H1 (cell line): ENCODE measurements at regions not wholly inside any gene's neighbourhood (a gene's known extent, or its start where the extent isn't known, plus 50 kb on each side); places are given as distances from the start of the nearest gene placed in this dataset.

ENCODE experiments used
- CTCF ChIA-PET: fragments of 300-600 bp; sonication (Branson Sonifier 250); formaldehyde crosslinking; loops from one replicate; lab custom pipeline; 2021; ENCODE audit not compliant: partially characterized antibody; lab: Charles Lee
- POLR2A ChIA-PET: fragments of 300-600 bp; sonication (Branson Sonifier 250); formaldehyde crosslinking; loops from one replicate; lab custom pipeline; 2021; ENCODE audit warnings: inconsistent platforms; ENCODE audit not compliant: partially characterized antibody; lab: Charles Lee
- DNase-seq, 2 experiments: peaks; one replicate each; pipeline versions ENCODE4 v3.0.0 to v3.0.0-alpha.2; 2010 to 2022; ENCODE audit warnings: low spot score in 2 of 2, low read depth in 1 of 2, mixed read lengths in 1 of 2
- FAIRE-seq: peaks from 2 replicates; lab custom pipeline; 2011; peaks lifted over from hg19 to GRCh38; lab: Jason Lieb, UNC
- H2AFZ ChIP-seq: 2 replicates; pipeline ENCODE4 v1.8.1; 2012; ENCODE audit warnings: low read length, inconsistent platforms
- H2AK5ac ChIP-seq: 2 replicates; pipeline ENCODE4 v1.6.1; 2013; ENCODE audit warnings: low read depth, low read length
- H2BK120ac ChIP-seq: replicated peaks from 2 replicates; pipeline ENCODE3; 2013; ENCODE audit warnings: low read depth, low read length, inconsistent platforms
- H2BK12ac ChIP-seq: 2 replicates; pipeline ENCODE4 v1.6.1; 2013; ENCODE audit warnings: low read depth, low read length
- H2BK15ac ChIP-seq: 2 replicates; pipeline ENCODE4 v1.6.1; 2013; ENCODE audit warnings: low read length
- H2BK20ac ChIP-seq: 2 replicates; pipeline ENCODE4 v1.6.1; 2013; ENCODE audit warnings: low read length
- H2BK5ac ChIP-seq: 2 replicates; pipeline ENCODE4 v1.6.1; 2013; ENCODE audit warnings: low read depth, low read length
- H3K14ac ChIP-seq: 2 replicates; pipeline ENCODE4 v1.6.1; 2013; ENCODE audit warnings: inconsistent platforms; ENCODE audit not compliant: insufficient read length
- H3K18ac ChIP-seq: 2 replicates; pipeline ENCODE4 v1.6.1; 2013; ENCODE audit warnings: low read length; ENCODE audit errors: extremely low read depth
- H3K23ac ChIP-seq: 2 replicates; pipeline ENCODE4 v1.6.1; 2013; ENCODE audit warnings: inconsistent platforms; ENCODE audit not compliant: insufficient read length
- H3K23me2 ChIP-seq: 2 replicates; pipeline ENCODE4 v1.6.1; 2013; ENCODE audit warnings: low read depth, low read length
- H3K27ac ChIP-seq: 2 replicates; pipeline ENCODE4 v1.6.1; 2011; ENCODE audit warnings: low read depth, low read length, inconsistent platforms
- H3K27me3 ChIP-seq, 4 experiments: replicated peaks in 1 of 4; 1 replicate in 1 of 4; 2 replicates in 3 of 4; pipeline versions ENCODE4 v1.6.1 to v1.8.1; 2011 to 2013; ENCODE audit warnings: low read length in 3 of 4, mild to moderate bottlenecking in 3 of 4, inconsistent platforms in 2 of 4, mixed read lengths in 2 of 4, moderate library complexity in 1 of 4; ENCODE audit not compliant: control insufficient read depth in 3 of 4, insufficient read depth in 3 of 4; ENCODE audit errors: extremely low read depth in 1 of 4
- H3K36me3 ChIP-seq, 4 experiments: 2 replicates each; pipeline versions ENCODE4 v1.6.1 to v1.8.1; 2011 to 2013; ENCODE audit warnings: mild to moderate bottlenecking in 4 of 4, low read length in 3 of 4, moderate library complexity in 2 of 4, control low read depth in 1 of 4, inconsistent platforms in 1 of 4; ENCODE audit not compliant: insufficient read depth in 4 of 4, control insufficient read depth in 2 of 4
- H3K4ac ChIP-seq: replicated peaks from 2 replicates; pipeline ENCODE3; 2013; ENCODE audit warnings: low read length, low read depth, mixed read lengths, inconsistent platforms; ENCODE audit not compliant: insufficient read length
- H3K4me1 ChIP-seq, 4 experiments: replicated peaks in 1 of 4; 1 replicate in 1 of 4; 2 replicates in 3 of 4; pipeline versions ENCODE4 v1.6.1 to v1.8.1; 2011 to 2013; ENCODE audit warnings: low read length in 3 of 4, inconsistent platforms in 2 of 4, mixed read lengths in 1 of 4; ENCODE audit not compliant: insufficient read depth in 4 of 4, control insufficient read depth in 3 of 4
- H3K4me2 ChIP-seq, 2 experiments: 2 replicates each; pipeline versions ENCODE4 v1.6.1 to v1.8.1; 2011 to 2013; ENCODE audit warnings: low read depth in 2 of 2, low read length in 2 of 2, control low read depth in 1 of 2, inconsistent platforms in 1 of 2, mild to moderate bottlenecking in 1 of 2; ENCODE audit not compliant: insufficient read depth in 1 of 2
- H3K4me3 ChIP-seq, 4 experiments: fragments of 200-600, 300-600 bp in 1 of 4; sonication (generic), shearing (Covaris generic), sonication (Bioruptor Twin) in 1 of 4; 2 replicates each; pipeline versions ENCODE4 v1.5.1 to v1.8.1; 2011 to 2016; ENCODE audit warnings: low read length in 4 of 4, low read depth in 3 of 4, control low read depth in 2 of 4, inconsistent platforms in 2 of 4, mild to moderate bottlenecking in 2 of 4, mixed read lengths in 1 of 4, moderate library complexity in 1 of 4; ENCODE audit not compliant: insufficient read depth in 2 of 4; ENCODE audit errors: extremely low read depth in 1 of 4
- H3K56ac ChIP-seq: replicated peaks from 2 replicates; pipeline ENCODE3; 2013; ENCODE audit warnings: low read depth, mild to moderate bottlenecking, mixed read lengths, low read length, inconsistent platforms; ENCODE audit not compliant: insufficient read length
- H3K79me1 ChIP-seq: 2 replicates; pipeline ENCODE4 v1.6.1; 2013; ENCODE audit warnings: low read depth, low read length, control low read depth
- H3K79me2 ChIP-seq, 2 experiments: 2 replicates each; pipeline versions ENCODE4 v1.6.1 to v1.8.1; 2012 to 2013; ENCODE audit warnings: low read length in 2 of 2, mild to moderate bottlenecking in 2 of 2, inconsistent platforms in 1 of 2; ENCODE audit not compliant: insufficient read depth in 2 of 2, control insufficient read depth in 1 of 2
- H3K9ac ChIP-seq, 4 experiments: replicated peaks in 1 of 4; 1 replicate in 1 of 4; 2 replicates in 3 of 4; pipeline versions ENCODE4 v1.6.1 to v1.8.1; 2011 to 2013; ENCODE audit warnings: low read depth in 3 of 4, low read length in 3 of 4, control low read depth in 2 of 4, mild to moderate bottlenecking in 2 of 4, moderate library complexity in 2 of 4, inconsistent platforms in 1 of 4; ENCODE audit errors: extremely low read depth in 1 of 4
- H3K9me3 ChIP-seq, 2 experiments: 2 replicates each; pipeline versions ENCODE4 v1.6.1 to v1.8.1; 2012 to 2013; ENCODE audit warnings: mild to moderate bottlenecking in 2 of 2, moderate library complexity in 2 of 2, control low read depth in 1 of 2, inconsistent platforms in 1 of 2, low read depth in 1 of 2, low read length in 1 of 2, mixed read lengths in 1 of 2; ENCODE audit not compliant: insufficient read depth in 2 of 2
- H4K20me1 ChIP-seq, 2 experiments: replicated peaks in 1 of 2; 2 replicates each; pipeline versions ENCODE3 to v1.8.1; 2011 to 2013; ENCODE audit warnings: inconsistent platforms in 2 of 2, low read length in 2 of 2, mild to moderate bottlenecking in 1 of 2; ENCODE audit not compliant: insufficient read depth in 2 of 2, control insufficient read depth in 1 of 2
- H4K5ac ChIP-seq: 2 replicates; pipeline ENCODE4 v1.6.1; 2013; ENCODE audit warnings: low read length, low read depth, mixed read lengths, inconsistent platforms; ENCODE audit not compliant: insufficient read length
- H4K8ac ChIP-seq: 2 replicates; pipeline ENCODE4 v1.8.0; 2013; ENCODE audit warnings: mild to moderate bottlenecking, moderate library complexity, low read length, inconsistent platforms; ENCODE audit not compliant: insufficient read depth; ENCODE audit errors: extremely low read depth
- H4K91ac ChIP-seq: replicated peaks from 2 replicates; pipeline ENCODE3; 2013; ENCODE audit warnings: low read length, mixed read lengths, inconsistent platforms; ENCODE audit not compliant: insufficient read length
- GTF2F1 ChIP-seq: IDR thresholded peaks from 2 replicates; pipeline ENCODE4 v1.6.1; 2012; ENCODE audit warnings: low read depth, low read length, improper control_type of control experiment, borderline replicate concordance
- JUN ChIP-seq: IDR thresholded peaks from 2 replicates; pipeline ENCODE4 v1.6.1; 2011; ENCODE audit warnings: low read depth, mild to moderate bottlenecking, improper control_type of control experiment, low read length
- KDM5A ChIP-seq: fragments of 200-600 bp; IDR thresholded peaks from 2 replicates; pipeline ENCODE4 v1.7.1; 2012; ENCODE audit warnings: mild to moderate bottlenecking, low read length, inconsistent platforms, mixed read lengths
- NRF1 ChIP-seq: IDR thresholded peaks from 2 replicates; pipeline ENCODE4 v1.6.1; 2011; ENCODE audit warnings: mild to moderate bottlenecking, low read depth, low read length, improper control_type of control experiment
- POU5F1 ChIP-seq: IDR thresholded peaks from 2 replicates; pipeline ENCODE4 v1.6.1; 2011; ENCODE audit warnings: low read depth, mild to moderate bottlenecking, low read length, moderate library complexity
- RFX5 ChIP-seq: IDR thresholded peaks from 2 replicates; pipeline ENCODE4 v1.6.1; 2011; ENCODE audit warnings: low read depth, low read length, improper control_type of control experiment, borderline replicate concordance
- SIN3A ChIP-seq, 2 experiments: IDR thresholded peaks in 1 of 2; conservative IDR thresholded peaks in 1 of 2; 2 replicates each; pipeline ENCODE4 v1.6.1; 2011 to 2012; ENCODE audit warnings: low read length in 2 of 2, improper control_type of control experiment in 1 of 2, low read depth in 1 of 2, mild to moderate bottlenecking in 1 of 2
- SIX5 ChIP-seq: IDR thresholded peaks from 2 replicates; pipeline ENCODE4 v1.6.1; 2011; ENCODE audit warnings: mild to moderate bottlenecking, low read depth, low read length
- SUZ12 ChIP-seq: fragments of 200-600 bp; sonication (generic); IDR thresholded peaks from 2 replicates; pipeline ENCODE4 v1.6.1; 2012; ENCODE audit warnings: mild to moderate bottlenecking, inconsistent platforms, low read length, moderate library complexity, mixed read lengths
- TAF1 ChIP-seq: IDR thresholded peaks from 2 replicates; pipeline ENCODE4 v1.6.1; 2011; ENCODE audit warnings: mild to moderate bottlenecking, low read depth, low read length
- WGBS, 2 experiments: shearing (Covaris generic) in 1 of 2; methylation state at CpG; one replicate each; pipeline versions ENCODE4 v1.1.6 to v1.1.7; 2013 to 2015; ENCODE audit warnings: low lambda C conversion rate in 2 of 2, mixed read lengths in 2 of 2, inconsistent platforms in 1 of 2, low coverage in 1 of 2, missing lambda C conversion rate in 1 of 2; ENCODE audit not compliant: insufficient replicate concordance in 2 of 2, insufficient coverage in 1 of 2, insufficient read length in 1 of 2; ENCODE audit errors: extremely low coverage in 1 of 2, missing lambda C conversion rate in 1 of 2; 5-methylcytosine and 5-hydroxymethylcytosine counted together
- TF ChIP-seq, protein P1 (sequence below): IDR thresholded peaks from 2 replicates; pipeline ENCODE4 v1.6.1; 2011; ENCODE audit warnings: low read depth, mild to moderate bottlenecking, low read length; ENCODE audit not compliant: insufficient read depth
- TF ChIP-seq, protein P2 (sequence below): IDR thresholded peaks from 2 replicates; pipeline ENCODE4 v1.6.1; 2012; ENCODE audit warnings: low read length, inconsistent platforms

DNA sequence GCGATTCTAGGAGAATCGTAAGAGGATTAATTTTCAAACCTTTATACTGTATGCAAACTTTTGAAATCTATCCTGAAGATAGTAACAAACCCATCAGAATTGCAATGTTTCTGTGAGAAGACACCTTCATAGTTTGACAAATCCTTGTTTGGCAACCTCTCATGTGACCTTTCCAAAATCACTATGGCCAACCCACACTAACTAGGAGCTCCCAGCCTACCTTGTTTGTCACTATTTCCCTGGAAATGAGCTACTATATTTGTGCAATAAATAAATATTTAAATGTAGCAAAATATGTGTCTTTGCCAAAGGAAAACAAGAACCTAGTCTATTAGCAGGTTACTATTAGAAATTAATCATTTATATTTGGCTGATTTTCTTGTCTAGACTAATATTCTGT, 173.7 kb downstream of the PPP1R2C start:
- Histone ChIP-seq H2BK15ac (no peak overlapping the region), H4K8ac (no peak overlapping the region), H3K56ac (no peak overlapping the region), H3K23me2 (no peaks in the 10 kb centered on the region), H3K27ac (no peak overlapping the region), H4K20me1 (no peaks in the 10 kb centered on the region), H3K14ac (no peak overlapping the region)
- POLR2A ChIA-PET, result no interaction called here
- TF ChIP-seq NRF1 (no peak), POU5F1 (no peak), SIX5 (no peak), GTF2F1 (no peak), SIN3A (conservative IDR thresholded peaks at IDR 0.05 in 1 of 2, IDR thresholded peaks at IDR 0.05 in 1 of 2; ENCODE audit: low read depth in 1 of 2, low read length in 2 of 2) (no peak), JUN (no peak), RFX5 (no peak), KDM5A (no peak), TAF1 (no peak), SUZ12 (no peak)
- TF ChIP-seq, protein P1, sequence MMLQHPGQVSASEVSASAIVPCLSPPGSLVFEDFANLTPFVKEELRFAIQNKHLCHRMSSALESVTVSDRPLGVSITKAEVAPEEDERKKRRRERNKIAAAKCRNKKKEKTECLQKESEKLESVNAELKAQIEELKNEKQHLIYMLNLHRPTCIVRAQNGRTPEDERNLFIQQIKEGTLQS, result no peak
- TF ChIP-seq, protein P2, sequence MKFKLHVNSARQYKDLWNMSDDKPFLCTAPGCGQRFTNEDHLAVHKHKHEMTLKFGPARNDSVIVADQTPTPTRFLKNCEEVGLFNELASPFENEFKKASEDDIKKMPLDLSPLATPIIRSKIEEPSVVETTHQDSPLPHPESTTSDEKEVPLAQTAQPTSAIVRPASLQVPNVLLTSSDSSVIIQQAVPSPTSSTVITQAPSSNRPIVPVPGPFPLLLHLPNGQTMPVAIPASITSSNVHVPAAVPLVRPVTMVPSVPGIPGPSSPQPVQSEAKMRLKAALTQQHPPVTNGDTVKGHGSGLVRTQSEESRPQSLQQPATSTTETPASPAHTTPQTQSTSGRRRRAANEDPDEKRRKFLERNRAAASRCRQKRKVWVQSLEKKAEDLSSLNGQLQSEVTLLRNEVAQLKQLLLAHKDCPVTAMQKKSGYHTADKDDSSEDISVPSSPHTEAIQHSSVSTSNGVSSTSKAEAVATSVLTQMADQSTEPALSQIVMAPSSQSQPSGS, result no peak
- TF ChIP-seq, all 59 proteins: peak for 0
- H3K36me3 ChIP-seq, result no peaks in the 10 kb centered on the region
- H3K4me1 ChIP-seq, result no peaks in the 10 kb centered on the region
- FAIRE-seq (no peak), DNase-seq (no peak)
- no peak overlapping the region for H3K9ac ChIP-seq
- no peak overlapping the region for H3K23ac ChIP-seq
- no peak overlapping the region for H2BK12ac ChIP-seq
- H3K4me3 ChIP-seq, result no peak overlapping the region
- no peak overlapping the region for H2AK5ac ChIP-seq
- H3K18ac ChIP-seq, result no peak overlapping the region
- H2AFZ ChIP-seq, result no peak overlapping the region
- no peaks in the 10 kb centered on the region for H3K79me1 ChIP-seq
- H2BK5ac ChIP-seq, result no peak overlapping the region
- no peak overlapping the region for H3K4ac ChIP-seq
- H2BK120ac ChIP-seq, result no peak overlapping the region
- no peaks in the 10 kb centered on the region for H3K9me3 ChIP-seq
- H3K79me2 ChIP-seq, result no peaks in the 10 kb centered on the region
- CTCF ChIA-PET, result no interaction called here
- no peak overlapping the region for H4K5ac ChIP-seq
- 92% methylated on average over 2 of the region's 2 CpGs; no CpG with 5 or more reads in 1 of the 2 experiments for WGBS, 2 experiments
- no peak overlapping the region for H3K4me2 ChIP-seq
- no peaks in the 10 kb centered on the region for H3K27me3 ChIP-seq
- H4K91ac ChIP-seq, result no peak overlapping the region
- no peak overlapping the region for H2BK20ac ChIP-seq
